GM19043 (cell line): ENCODE measurements at regions not wholly inside any gene's neighbourhood (a gene's known extent, or its start where the extent isn't known, plus 50 kb on each side); places are given as distances from the start of the nearest gene placed in this dataset.
A peak's percentile ranks its signal among the peaks of the same experiment; 100 is the strongest.

Experiments used
- ATAC-seq: cut with Tn5 transposase; IDR thresholded peaks from one replicate; pipeline ENCODE4 v1.9.1; 2021; ENCODE audit warnings: low read depth; ENCODE audit not compliant: unreplicated experiment

- no peak for ATAC-seq
Observed at GRCh38 chr14:38904959-38905358, 198.1 kb downstream of the SEC23A start.

- ATAC-seq: no peak
Observed at GRCh38 chr14:38901791-38902190, 201.2 kb downstream of the SEC23A start.

GRCh38 chr14:38900887-38901286 is 202.1 kb downstream of the SEC23A start:
- ATAC-seq: no peak

GRCh38 chr14:38887696-38888095 is 215.3 kb downstream of the SEC23A start:
- ATAC-seq: no peak

GRCh38 chr14:38884109-38884508 is 218.9 kb downstream of the SEC23A start:
- no peak for ATAC-seq

GRCh38 chr14:38883127-38883526 is 219.9 kb downstream of the SEC23A start:
- ATAC-seq: no peak

- ATAC-seq: no peak
Observed at GRCh38 chr14:38882533-38882932, 220.5 kb downstream of the SEC23A start.

- no peak for ATAC-seq
Observed at GRCh38 chr14:38880643-38881524, 222.2 kb downstream of the SEC23A start.

GRCh38 chr14:38877744-38878388 is 225.2 kb downstream of the SEC23A start:
- no peak for ATAC-seq

- ATAC-seq: no peak
Observed at GRCh38 chr14:38874721-38875120, 228.3 kb downstream of the SEC23A start.

GRCh38 chr14:38873941-38874612 is 229.0 kb downstream of the SEC23A start:
- no peak for ATAC-seq

- no peak for ATAC-seq
Observed at GRCh38 chr14:38870296-38870836, 232.7 kb downstream of the SEC23A start.

GRCh38 chr14:38868399-38869290 is 234.4 kb downstream of the SEC23A start:
- no peak for ATAC-seq

- ATAC-seq: peak; percentile 88
Observed at GRCh38 chr14:38867561-38868150, 235.4 kb downstream of the SEC23A start.

- ATAC-seq: no peak
Observed at GRCh38 chr14:38866461-38866860, 236.6 kb downstream of the SEC23A start.

- no peak for ATAC-seq
Observed at GRCh38 chr14:38862366-38862765, 240.7 kb downstream of the SEC23A start.

GRCh38 chr14:38860530-38860929 is 242.5 kb downstream of the SEC23A start:
- ATAC-seq: no peak

- no peak for ATAC-seq
Observed at GRCh38 chr14:38856798-38857197, 246.2 kb downstream of the SEC23A start.

- ATAC-seq: no peak
Observed at GRCh38 chr14:38855513-38855912, 247.5 kb downstream of the SEC23A start.

GRCh38 chr14:38851111-38851510 is 251.9 kb downstream of the SEC23A start:
- no peak for ATAC-seq
